OCI-LY7 (cell line): ENCODE measurements at regions not wholly inside any gene's neighbourhood (a gene's known extent, or its start where the extent isn't known, plus 50 kb on each side); places are given as distances from the start of the nearest gene placed in this dataset.
"Not testable (repeated sequence)": the region's sequence is repeated elsewhere in the genome, so short reads cannot be mapped to it uniquely, and the experiment has no call there.

ENCODE experiments used
- BruUV-seq: library from RNA; stranded (reverse); fragments of 400-500 nt; replicated peaks from 2 replicates; lab custom pipeline; 2021; lab: Mats Ljungman, UMichigan
- CTCF ChIA-PET: fragments of 300-600 bp; sonication (Branson Sonifier 250); formaldehyde crosslinking; loops from one replicate; lab custom pipeline; 2022; ENCODE audit warnings: antibody characterized with exemption; ENCODE audit not compliant: unreplicated experiment; lab: Charles Lee
- POLR2A ChIA-PET: fragments of 300-600 bp; sonication (Branson Sonifier 250); formaldehyde crosslinking; loops from one replicate; lab custom pipeline; 2022; ENCODE audit warnings: antibody characterized with exemption; lab: Charles Lee
- DNase-seq: peaks from one replicate; pipeline ENCODE4 v3.0.0-alpha.2; 2015; ENCODE audit warnings: low spot score
- H2AFZ ChIP-seq: fragments of 200-600 bp; sonication (generic), shearing (Covaris generic); 2 replicates; pipeline ENCODE4 v1.6.1; 2014; ENCODE audit warnings: mild to moderate bottlenecking, antibody characterized with exemption, low read length, moderate library complexity
- H3K27ac ChIP-seq: fragments of 200-600 bp; sonication (generic); 2 replicates; pipeline ENCODE4 v1.5.1; 2014; ENCODE audit warnings: mixed run types, low read depth, mild to moderate bottlenecking, moderate library complexity, low read length, inconsistent platforms; ENCODE audit not compliant: poor library complexity, severe bottlenecking
- H3K36me3 ChIP-seq: fragments of 200-600 bp; sonication (generic); 2 replicates; pipeline ENCODE4 v1.6.1; 2014; ENCODE audit warnings: mild to moderate bottlenecking, antibody characterized with exemption, low read length, moderate library complexity, mixed read lengths; ENCODE audit not compliant: insufficient read depth
- H3K4me1 ChIP-seq: fragments of 200-600 bp; sonication (generic); 2 replicates; pipeline ENCODE4 v1.5.1; 2014; ENCODE audit warnings: mild to moderate bottlenecking, low read length; ENCODE audit not compliant: insufficient read depth, poor library complexity, severe bottlenecking
- H3K4me2 ChIP-seq: fragments of 200-600 bp; sonication (generic); 2 replicates; pipeline ENCODE4 v1.6.1; 2014; ENCODE audit warnings: mild to moderate bottlenecking, low read length
- H3K4me3 ChIP-seq: fragments of 200-600 bp; sonication (generic); 2 replicates; pipeline ENCODE4 v1.5.1; 2014; ENCODE audit warnings: mild to moderate bottlenecking, low read depth, low read length; ENCODE audit not compliant: poor library complexity, severe bottlenecking
- H3K79me2 ChIP-seq: fragments of 200-600 bp; sonication (generic); 2 replicates; pipeline ENCODE4 v1.6.1; 2016; ENCODE audit warnings: low read depth, mild to moderate bottlenecking, low read length, moderate library complexity, mixed read lengths; ENCODE audit not compliant: insufficient read depth
- H3K9me2 ChIP-seq: fragments of 200-600 bp; sonication (generic); 2 replicates; pipeline ENCODE4 v1.6.1; 2016; ENCODE audit warnings: mild to moderate bottlenecking, low read length, mixed read lengths; ENCODE audit not compliant: insufficient read depth
- H3K9me3 ChIP-seq: fragments of 200-600 bp; sonication (generic); 2 replicates; pipeline ENCODE4 v1.6.1; 2014; ENCODE audit warnings: mild to moderate bottlenecking, mixed run types, low read length, mixed read lengths
- H4K20me1 ChIP-seq: fragments of 200-600 bp; sonication (generic); 2 replicates; pipeline ENCODE4 v1.6.1; 2014; ENCODE audit warnings: mild to moderate bottlenecking, antibody characterized with exemption, low read length, moderate library complexity, mixed read lengths; ENCODE audit not compliant: insufficient read depth
- EZH2phosphoT487 ChIP-seq: fragments of 200-600 bp; sonication (generic); IDR thresholded peaks from 2 replicates; pipeline ENCODE4 v1.6.1; 2018; ENCODE audit warnings: low read depth, borderline replicate concordance, mild to moderate bottlenecking, mixed run types, antibody characterized with exemption, low read length, moderate library complexity, mixed read lengths
- intact Hi-C: fragments of 100-400 bp; cut with micrococcal nuclease; formaldehyde crosslinking; loops from one replicate; pipeline ENCODE4 v1.10.0; 2022; ENCODE audit not compliant: unreplicated experiment
- TF ChIP-seq, protein P1 (sequence below): fragments of 200-600 bp; sonication (generic); conservative IDR thresholded peaks from 2 replicates; pipeline ENCODE4 v1.5.1; 2014; ENCODE audit warnings: mild to moderate bottlenecking, antibody characterized with exemption, low read length, moderate library complexity, mixed read lengths

DNA sequence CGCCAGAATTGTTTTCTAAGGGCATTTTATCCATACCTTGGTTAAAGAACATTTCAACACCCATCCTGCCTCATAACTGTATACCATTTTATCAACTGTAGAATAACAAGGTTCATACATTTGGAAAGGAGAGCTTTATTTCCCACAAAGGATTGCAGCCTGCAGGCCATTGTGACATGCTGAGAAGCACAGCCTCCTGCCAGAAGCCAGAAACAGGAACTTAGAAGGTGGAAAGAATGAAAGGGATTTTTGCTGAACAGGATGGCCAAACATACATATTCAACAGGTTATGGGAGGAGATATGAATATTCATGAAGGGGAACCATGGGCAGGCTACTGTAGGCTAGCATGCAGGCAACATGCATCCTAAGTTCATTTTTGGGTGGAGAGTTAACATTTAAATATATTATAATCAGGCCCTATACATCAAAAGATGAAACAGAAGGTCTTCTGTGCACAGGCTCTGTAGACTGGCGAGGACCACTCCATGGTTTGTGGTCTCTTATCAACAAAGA is 59.9 kb upstream of the DIRAS2 start:
- no peaks in the 10 kb centered on the region for H3K79me2 ChIP-seq
- no TSS peak for BruUV-seq
- DNase-seq: no peak
- no peaks in the 10 kb centered on the region for H4K20me1 ChIP-seq
- no peaks in the 10 kb centered on the region for H3K9me3 ChIP-seq
- H3K36me3 ChIP-seq: no peaks in the 10 kb centered on the region
- no peak overlapping the region for H3K4me3 ChIP-seq
- intact Hi-C loops: no loop called here
- no peak overlapping the region for H3K27ac ChIP-seq
- TF ChIP-seq, protein P1, sequence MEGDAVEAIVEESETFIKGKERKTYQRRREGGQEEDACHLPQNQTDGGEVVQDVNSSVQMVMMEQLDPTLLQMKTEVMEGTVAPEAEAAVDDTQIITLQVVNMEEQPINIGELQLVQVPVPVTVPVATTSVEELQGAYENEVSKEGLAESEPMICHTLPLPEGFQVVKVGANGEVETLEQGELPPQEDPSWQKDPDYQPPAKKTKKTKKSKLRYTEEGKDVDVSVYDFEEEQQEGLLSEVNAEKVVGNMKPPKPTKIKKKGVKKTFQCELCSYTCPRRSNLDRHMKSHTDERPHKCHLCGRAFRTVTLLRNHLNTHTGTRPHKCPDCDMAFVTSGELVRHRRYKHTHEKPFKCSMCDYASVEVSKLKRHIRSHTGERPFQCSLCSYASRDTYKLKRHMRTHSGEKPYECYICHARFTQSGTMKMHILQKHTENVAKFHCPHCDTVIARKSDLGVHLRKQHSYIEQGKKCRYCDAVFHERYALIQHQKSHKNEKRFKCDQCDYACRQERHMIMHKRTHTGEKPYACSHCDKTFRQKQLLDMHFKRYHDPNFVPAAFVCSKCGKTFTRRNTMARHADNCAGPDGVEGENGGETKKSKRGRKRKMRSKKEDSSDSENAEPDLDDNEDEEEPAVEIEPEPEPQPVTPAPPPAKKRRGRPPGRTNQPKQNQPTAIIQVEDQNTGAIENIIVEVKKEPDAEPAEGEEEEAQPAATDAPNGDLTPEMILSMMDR: no peak
- no peak for TF ChIP-seq EZH2phosphoT487
- ChIA-PET POLR2A (interaction anchor here (0.6 kb wide), 1 partner anchor 29 kb away, joined by 4 read pairs; no protein-coding TSS in a partner anchor), CTCF (no interaction called here)
- no peak overlapping the region for H3K4me2 ChIP-seq
- H3K4me1 ChIP-seq: no peaks in the 10 kb centered on the region
- no peak overlapping the region for H2AFZ ChIP-seq
- no peaks in the 10 kb centered on the region for H3K9me2 ChIP-seq

DNA sequence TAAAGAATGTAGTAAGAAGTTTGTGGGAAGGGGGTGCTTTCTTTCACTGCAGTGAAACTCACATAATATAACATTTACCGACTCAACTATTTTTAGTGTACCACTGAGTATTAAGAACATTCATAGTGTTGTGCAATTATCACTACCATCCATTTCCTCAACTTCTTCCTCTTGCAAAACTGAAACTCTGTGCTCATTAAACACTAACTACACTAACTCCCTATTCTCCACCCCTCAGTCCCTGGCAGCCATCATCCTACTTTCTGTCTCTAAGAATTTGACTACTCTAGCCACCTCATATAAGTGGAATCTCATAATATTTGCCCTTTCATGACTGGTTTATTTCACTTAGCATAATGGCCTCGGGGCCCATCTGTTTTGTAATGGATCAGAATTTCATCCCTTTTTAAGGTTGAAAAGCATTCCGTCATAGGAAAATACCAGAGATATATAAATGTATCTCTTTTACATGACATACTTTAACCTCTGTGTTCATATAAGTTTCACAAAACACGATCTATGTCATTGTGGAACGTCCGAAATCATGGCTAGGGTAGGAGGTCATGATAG is 56.3 kb upstream of the DIRAS2 start:
- POLR2A ChIA-PET: interaction anchor here (0.6 kb wide), 1 partner anchor 21 kb away, joined by 12 read pairs; no protein-coding TSS in a partner anchor
- TF ChIP-seq, protein P1: no peak
- TF ChIP-seq EZH2phosphoT487: no peak
- no peak overlapping the region for H3K27ac ChIP-seq
- H3K4me1 ChIP-seq: no peaks in the 10 kb centered on the region
- no peak overlapping the region for H2AFZ ChIP-seq
- H3K9me3 ChIP-seq: no peaks in the 10 kb centered on the region
- no peaks in the 10 kb centered on the region for H3K9me2 ChIP-seq
- DNase-seq: no peak
- CTCF ChIA-PET: no interaction called here
- intact Hi-C loops: no loop called here
- no peaks in the 10 kb centered on the region for H3K36me3 ChIP-seq
- no peak overlapping the region for H3K4me2 ChIP-seq
- no peak overlapping the region for H3K4me3 ChIP-seq
- BruUV-seq: no TSS peak
- no peaks in the 10 kb centered on the region for H4K20me1 ChIP-seq
- no peaks in the 10 kb centered on the region for H3K79me2 ChIP-seq

DNA sequence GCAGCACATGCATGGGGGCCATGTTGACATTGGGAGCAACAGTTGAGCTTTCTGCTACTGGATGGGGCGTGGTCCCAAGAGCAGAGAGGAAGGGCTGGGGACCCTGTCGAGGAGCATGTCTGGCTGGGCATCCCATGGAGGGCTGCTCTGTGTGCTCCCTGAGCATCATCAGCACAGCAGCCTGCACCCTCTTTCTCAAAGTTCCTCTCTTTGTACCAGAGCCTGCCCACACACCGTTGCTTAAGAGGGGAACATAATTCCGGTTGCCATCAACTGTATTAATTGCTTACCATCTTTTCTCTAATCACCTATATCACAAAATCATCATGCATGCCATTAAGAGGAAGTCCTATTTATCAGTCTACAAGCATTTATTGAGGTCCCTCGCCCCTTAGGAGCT is 55.2 kb upstream of the DIRAS2 start:
- Histone ChIP-seq H3K36me3 (no peaks in the 10 kb centered on the region), H3K9me2 (no peaks in the 10 kb centered on the region), H3K27ac (no peak overlapping the region), H4K20me1 (no peaks in the 10 kb centered on the region), H3K4me2 (no peak overlapping the region), H3K9me3 (no peaks in the 10 kb centered on the region), H3K4me3 (no peak overlapping the region), H3K79me2 (no peaks in the 10 kb centered on the region), H3K4me1 (no peaks in the 10 kb centered on the region), H2AFZ (no peak overlapping the region)
- ChIA-PET POLR2A (interaction anchor here (0.5 kb wide), 1 partner anchor 884 kb away, joined by 4 read pairs; no protein-coding TSS in a partner anchor), CTCF (no interaction called here)
- BruUV-seq: no TSS peak
- TF ChIP-seq, protein P1: no peak
- TF ChIP-seq EZH2phosphoT487: no peak
- intact Hi-C loops: no loop called here
- DNase-seq: no peak

DNA sequence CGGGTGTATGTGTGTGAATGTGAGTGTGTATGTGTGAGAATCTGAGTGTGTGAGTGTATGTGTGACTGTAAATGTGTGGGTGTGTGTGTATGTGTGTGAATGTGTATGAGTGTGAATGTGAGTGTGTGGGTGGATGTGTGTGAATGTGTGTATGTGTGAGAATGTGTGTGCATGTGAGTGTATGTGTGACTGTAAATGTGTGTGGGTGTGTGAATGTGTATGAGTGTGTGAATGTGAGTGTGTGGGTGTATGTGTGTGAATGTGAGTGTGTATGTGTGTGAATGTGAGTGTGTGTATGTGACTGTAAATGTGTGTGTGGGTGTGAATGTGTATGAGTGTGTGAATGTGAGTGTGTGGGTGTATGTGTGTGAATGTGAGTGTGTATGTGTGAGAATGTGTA is 51.6 kb upstream of the DIRAS2 start:
- CTCF ChIA-PET, H3K9me3 ChIP-seq, H2AFZ ChIP-seq, H3K4me2 ChIP-seq, H3K9me2 ChIP-seq, DNase-seq, H3K79me2 ChIP-seq, POLR2A ChIA-PET, intact Hi-C loops, H3K36me3 ChIP-seq, H3K27ac ChIP-seq, H4K20me1 ChIP-seq, H3K4me3 ChIP-seq, H3K4me1 ChIP-seq, BruUV-seq: not testable (repeated sequence)
